K562 (cell line): ENCODE measurements at regions not wholly inside any gene's neighbourhood (a gene's known extent, or its start where the extent isn't known, plus 50 kb on each side); places are given as distances from the start of the nearest gene placed in this dataset.

Experiments used
- ATAC-seq: fragments of 200-7000 bp; cut with Tn5 transposase; 3 replicates; pipeline ENCODE4 v1.9.1; 2020; ENCODE audit warnings: moderate library complexity
- BruUV-seq: library from RNA; stranded (reverse); fragments of 400-500 nt; replicated peaks from 2 replicates; lab custom pipeline; 2021; lab: Mats Ljungman, UMichigan
- CTCF ChIA-PET: fragments of 300-600 bp; formaldehyde crosslinking; extraction: SDS; loops from one replicate; lab custom pipeline; 2021; ENCODE audit warnings: low intra/inter-chr PET ratio; lab: Yijun Ruan, JAX
- POLR2A ChIA-PET: fragments of 300-600, 350-650 bp; sonication (Branson Sonifier 250); formaldehyde crosslinking; extraction: SDS; loops from one replicate; lab custom pipeline; 2021; ENCODE audit warnings: antibody characterized with exemption, inconsistent platforms; lab: Yijun Ruan, JAX
- DNase-seq, 4 experiments: peaks; one replicate each; pipeline versions ENCODE4 v3.0.0 to v3.0.0-alpha.2; 2011 to 2018; ENCODE audit warnings: low spot score in 3 of 4, mixed read lengths in 3 of 4; ENCODE audit errors: extremely low read depth in 1 of 4
- FAIRE-seq: peaks from 2 replicates; lab custom pipeline; 2011; peaks lifted over from hg19 to GRCh38; lab: Jason Lieb, UNC
- H2AFZ ChIP-seq: 2 replicates; pipeline ENCODE4 v1.6.0; 2011; ENCODE audit warnings: low read depth, low read length, control low read depth, inconsistent platforms
- H3K27ac ChIP-seq: fragments of 200-600 bp; 3 replicates; pipeline ENCODE4 v1.8.0; 2011; ENCODE audit warnings: low read depth, mild to moderate bottlenecking, control low read depth, inconsistent platforms, low read length, moderate library complexity, mixed read lengths; ENCODE audit errors: extremely low read depth
- H3K27me3 ChIP-seq, 2 experiments: fragments of 300-600 bp in 1 of 2; 2 replicates in 1 of 2; 3 replicates in 1 of 2; pipeline versions ENCODE4 v1.6.0 to v1.8.0; 2011; ENCODE audit warnings: inconsistent platforms in 2 of 2, low read length in 2 of 2, mild to moderate bottlenecking in 1 of 2, mixed read lengths in 1 of 2, moderate library complexity in 1 of 2; ENCODE audit not compliant: control insufficient read depth in 2 of 2, insufficient read depth in 2 of 2
- H3K36me3 ChIP-seq: fragments of 300-600 bp; 3 replicates; pipeline ENCODE4 v1.8.0; 2011; ENCODE audit warnings: mild to moderate bottlenecking, low read length, inconsistent platforms; ENCODE audit not compliant: control insufficient read depth, insufficient read depth
- H3K4me1 ChIP-seq, 2 experiments: fragments of 200-600 bp in 1 of 2; replicated peaks in 1 of 2; 2 replicates in 1 of 2; 3 replicates in 1 of 2; pipeline versions ENCODE4 v1.5.1 to v1.8.0; 2011; ENCODE audit warnings: inconsistent platforms in 2 of 2, low read length in 2 of 2, mild to moderate bottlenecking in 1 of 2, mixed read lengths in 1 of 2, moderate library complexity in 1 of 2; ENCODE audit not compliant: control insufficient read depth in 2 of 2, insufficient read depth in 2 of 2
- H3K4me2 ChIP-seq: 2 replicates; pipeline ENCODE4 v1.6.1; 2011; ENCODE audit warnings: low read length, control low read depth, inconsistent platforms, mixed read lengths; ENCODE audit not compliant: insufficient read depth
- H3K4me3 ChIP-seq: fragments of 200-600 bp; sonication (generic), shearing (Covaris generic); 2 replicates; pipeline ENCODE4 v1.5.1; 2016; ENCODE audit warnings: control low read depth, inconsistent platforms
- H3K79me2 ChIP-seq: fragments of 200-600 bp; 3 replicates; pipeline ENCODE4 v1.8.0; 2011; ENCODE audit warnings: low read length, inconsistent platforms; ENCODE audit not compliant: control insufficient read depth, insufficient read depth
- H3K9ac ChIP-seq, 2 experiments: 2 replicates each; pipeline versions ENCODE4 v1.6.0 to v1.6.1; 2011; ENCODE audit warnings: low read depth in 2 of 2, low read length in 2 of 2, control low read depth in 1 of 2, inconsistent platforms in 1 of 2, mild to moderate bottlenecking in 1 of 2, mixed read lengths in 1 of 2; ENCODE audit not compliant: insufficient read depth in 1 of 2
- H3K9me1 ChIP-seq: one replicate; pipeline ENCODE4 v1.6.0; 2011; ENCODE audit warnings: inconsistent platforms, mild to moderate bottlenecking, low read length, moderate library complexity; ENCODE audit not compliant: control insufficient read depth, insufficient read depth
- H3K9me3 ChIP-seq: replicated peaks from 2 replicates; pipeline ENCODE4 v1.5.1; 2011; ENCODE audit warnings: low read depth, low read length, inconsistent platforms; ENCODE audit not compliant: control insufficient read depth, insufficient read depth
- H4K20me1 ChIP-seq: replicated peaks from 2 replicates; pipeline ENCODE4 v1.6.1; 2011; ENCODE audit warnings: low read length, inconsistent platforms, mixed read lengths; ENCODE audit not compliant: control insufficient read depth, insufficient read depth
- KHSRP ChIP-seq: fragments of 450-650 bp; IDR thresholded peaks from 2 replicates; pipeline ENCODE4 v1.6.1; 2017
- ZNF316 ChIP-seq: fragments of 450-650 bp; IDR thresholded peaks from 2 replicates; pipeline ENCODE4 v1.6.1; 2016
- WGBS: fragments of 100-300 bp; shearing (Covaris generic); methylation state at CpG from one replicate; pipeline ENCODE4 v1.1.6; 2016; ENCODE audit warnings: low coverage, mixed read lengths; ENCODE audit not compliant: insufficient coverage; ENCODE audit errors: missing lambda C conversion rate; 5-methylcytosine and 5-hydroxymethylcytosine counted together
- in situ Hi-C: fragments of 300-500 bp; cut with MboI; formaldehyde crosslinking; loops from 4 replicates; pipeline ENCODE4 v1.15.0; 2018; ENCODE audit warnings: inconsistent platforms, mixed read lengths
- intact Hi-C: fragments of 100-400 bp; cut with micrococcal nuclease; formaldehyde crosslinking; loops from 2 replicates; pipeline ENCODE4 v1.14.2; 2022
- TF ChIP-seq, protein P1 (sequence below): sonication (generic); formaldehyde crosslinking; IDR thresholded peaks from 2 replicates; pipeline ENCODE4 v1.5.0; 2020; ENCODE audit warnings: missing genetic modification reagents
- TF ChIP-seq, protein P2 (sequence below): IDR thresholded peaks from 2 replicates; pipeline ENCODE4 v1.6.1; 2011; ENCODE audit not compliant: insufficient read length; ENCODE audit errors: extremely low read depth

DNA sequence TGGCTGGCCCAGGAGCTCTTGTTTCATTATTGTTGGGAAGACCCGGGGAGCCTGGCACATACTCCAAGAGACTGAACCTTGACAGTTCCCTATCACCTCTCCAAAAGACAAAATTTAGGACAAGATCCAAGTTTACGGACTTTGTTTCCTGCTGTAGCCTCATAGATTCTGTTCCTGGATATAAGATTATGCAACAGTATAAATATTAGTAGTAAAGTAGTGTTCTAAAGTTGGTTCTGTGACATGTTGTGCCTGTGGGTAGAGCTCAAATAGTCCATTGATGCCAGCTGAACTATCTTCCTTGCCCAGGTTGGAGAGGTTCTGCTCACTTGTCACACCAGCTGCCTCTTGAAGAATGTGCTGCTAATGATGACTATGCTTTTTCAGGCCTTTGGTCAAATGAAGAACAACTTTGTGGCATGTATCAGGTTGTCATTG, 430.2 kb downstream of the DMAC1 start:
- H3K27ac ChIP-seq: no peak overlapping the region
- no TSS peak for BruUV-seq
- no peak for DNase-seq
- in situ Hi-C loops (no loop called here), intact Hi-C loops (no loop called here)
- no peaks in the 10 kb centered on the region for H3K36me3 ChIP-seq
- no peak for ATAC-seq
- H3K4me2 ChIP-seq: no peak overlapping the region
- H3K9me3 ChIP-seq: no peaks in the 10 kb centered on the region
- no peaks in the 10 kb centered on the region for H3K9me1 ChIP-seq
- no peaks in the 10 kb centered on the region for H3K79me2 ChIP-seq
- no peak for FAIRE-seq
- H2AFZ ChIP-seq: no peak overlapping the region
- H3K27me3 ChIP-seq: no peaks in the 10 kb centered on the region
- POLR2A ChIA-PET: no interaction called here
- TF ChIP-seq KHSRP: no peak
- TF ChIP-seq, protein P1, sequence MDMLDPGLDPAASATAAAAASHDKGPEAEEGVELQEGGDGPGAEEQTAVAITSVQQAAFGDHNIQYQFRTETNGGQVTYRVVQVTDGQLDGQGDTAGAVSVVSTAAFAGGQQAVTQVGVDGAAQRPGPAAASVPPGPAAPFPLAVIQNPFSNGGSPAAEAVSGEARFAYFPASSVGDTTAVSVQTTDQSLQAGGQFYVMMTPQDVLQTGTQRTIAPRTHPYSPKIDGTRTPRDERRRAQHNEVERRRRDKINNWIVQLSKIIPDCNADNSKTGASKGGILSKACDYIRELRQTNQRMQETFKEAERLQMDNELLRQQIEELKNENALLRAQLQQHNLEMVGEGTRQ (CRISPR knock-in tag): no peak
- TF ChIP-seq, protein P2, sequence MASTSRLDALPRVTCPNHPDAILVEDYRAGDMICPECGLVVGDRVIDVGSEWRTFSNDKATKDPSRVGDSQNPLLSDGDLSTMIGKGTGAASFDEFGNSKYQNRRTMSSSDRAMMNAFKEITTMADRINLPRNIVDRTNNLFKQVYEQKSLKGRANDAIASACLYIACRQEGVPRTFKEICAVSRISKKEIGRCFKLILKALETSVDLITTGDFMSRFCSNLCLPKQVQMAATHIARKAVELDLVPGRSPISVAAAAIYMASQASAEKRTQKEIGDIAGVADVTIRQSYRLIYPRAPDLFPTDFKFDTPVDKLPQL: no peak
- 0 out of 2 replicates have a peak, but pooled peaks have one; percentile 3 for TF ChIP-seq ZNF316
- WGBS: 5% methylated on average over 2 of the region's 2 CpGs
- no peaks in the 10 kb centered on the region for H3K4me1 ChIP-seq
- no peak overlapping the region for H3K4me3 ChIP-seq
- H3K9ac ChIP-seq: no peak overlapping the region
- CTCF ChIA-PET: no interaction called here
- H4K20me1 ChIP-seq: no peaks in the 10 kb centered on the region
